Esophagus squamous epithelium (tissue), 4 donors: ENCODE measurements at regions not wholly inside any gene's neighbourhood (a gene's known extent, or its start where the extent isn't known, plus 50 kb on each side); places are given as distances from the start of the nearest gene placed in this dataset.

Source experiments
- POLR2A ChIP-seq, 4 donors: fragments of 450-650 bp; IDR thresholded peaks; one replicate each; pipeline ENCODE4 v1.6.1; 2017; ENCODE audit warnings: antibody characterized with exemption in 4 of 4, mild to moderate bottlenecking in 4 of 4, moderate library complexity in 3 of 4
- TF ChIP-seq, protein P1 (sequence below), 6 experiments: fragments of 450-650 bp in 4 of 6; fragments of 200-600 bp in 2 of 6; sonication (generic) in 2 of 6; IDR thresholded peaks; one replicate each; pipeline ENCODE4 v1.5.1; 2016 to 2019; ENCODE audit warnings: antibody characterized with exemption in 6 of 6, mild to moderate bottlenecking in 4 of 6, moderate library complexity in 4 of 6

DNA sequence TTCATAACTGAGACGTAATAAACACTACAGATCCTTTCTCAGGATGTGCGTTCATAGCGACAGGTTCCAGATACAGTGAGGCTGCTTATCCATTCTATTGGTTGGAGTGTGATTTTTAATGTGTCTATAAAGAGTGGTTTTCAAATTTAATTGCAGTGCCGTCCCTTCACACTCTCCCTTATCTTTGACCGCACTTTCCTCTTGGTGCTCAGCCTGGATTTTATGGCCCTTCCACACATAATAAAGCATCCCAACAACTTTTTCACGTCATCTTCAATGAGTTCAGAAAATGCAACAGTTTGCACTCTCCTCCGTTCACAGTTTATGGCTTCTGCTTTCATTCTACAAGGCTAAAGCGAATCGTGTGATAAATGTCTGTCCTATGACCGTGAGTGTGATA lies 1209.9 kb downstream of the BCL11B start:
- TF ChIP-seq, protein P1, sequence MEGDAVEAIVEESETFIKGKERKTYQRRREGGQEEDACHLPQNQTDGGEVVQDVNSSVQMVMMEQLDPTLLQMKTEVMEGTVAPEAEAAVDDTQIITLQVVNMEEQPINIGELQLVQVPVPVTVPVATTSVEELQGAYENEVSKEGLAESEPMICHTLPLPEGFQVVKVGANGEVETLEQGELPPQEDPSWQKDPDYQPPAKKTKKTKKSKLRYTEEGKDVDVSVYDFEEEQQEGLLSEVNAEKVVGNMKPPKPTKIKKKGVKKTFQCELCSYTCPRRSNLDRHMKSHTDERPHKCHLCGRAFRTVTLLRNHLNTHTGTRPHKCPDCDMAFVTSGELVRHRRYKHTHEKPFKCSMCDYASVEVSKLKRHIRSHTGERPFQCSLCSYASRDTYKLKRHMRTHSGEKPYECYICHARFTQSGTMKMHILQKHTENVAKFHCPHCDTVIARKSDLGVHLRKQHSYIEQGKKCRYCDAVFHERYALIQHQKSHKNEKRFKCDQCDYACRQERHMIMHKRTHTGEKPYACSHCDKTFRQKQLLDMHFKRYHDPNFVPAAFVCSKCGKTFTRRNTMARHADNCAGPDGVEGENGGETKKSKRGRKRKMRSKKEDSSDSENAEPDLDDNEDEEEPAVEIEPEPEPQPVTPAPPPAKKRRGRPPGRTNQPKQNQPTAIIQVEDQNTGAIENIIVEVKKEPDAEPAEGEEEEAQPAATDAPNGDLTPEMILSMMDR (IDR thresholded peaks at IDR 0.05), result no peak
- TF ChIP-seq POLR2A (IDR thresholded peaks at IDR 0.05), result no peak
